ENCODE measurements at regions not wholly inside any gene's neighbourhood (a gene's known extent, or its start where the extent isn't known, plus 50 kb on each side); places are given as distances from the start of the nearest gene placed in this dataset.

GRCh38 chr2:219991116-219991515 lies 363.7 kb downstream of the SLC4A3 start:
- no peaks in the 10 kb centered on the region for H3K9me3 ChIP-seq (ENCODE audit: control insufficient read depth, insufficient read depth, low read depth, low read length)
- H3K4me3 ChIP-seq (ENCODE audit: low read depth, low read length): no peak overlapping the region
- H3K36me3 ChIP-seq (ENCODE audit: control insufficient read depth in 2 of 2, insufficient read depth in 1 of 2, low read length in 2 of 2): no peaks in the 10 kb centered on the region
- H3K27ac ChIP-seq (ENCODE audit: extremely low read depth, low read depth, low read length): no peak overlapping the region
- ChIA-PET POLR2A (no interaction called here), CTCF (interaction anchor here (0.8 kb wide), 1 partner anchor 301 kb away, joined by 8 read pairs; no protein-coding TSS in a partner anchor)
- H3K4me1 ChIP-seq (ENCODE audit: control insufficient read depth, insufficient read depth, low read length): no peaks in the 10 kb centered on the region
- no peak for TF ChIP-seq ZNF223 (tag by site-specific recombination; IDR thresholded peaks at IDR 0.05)
- TF ChIP-seq, protein P1, sequence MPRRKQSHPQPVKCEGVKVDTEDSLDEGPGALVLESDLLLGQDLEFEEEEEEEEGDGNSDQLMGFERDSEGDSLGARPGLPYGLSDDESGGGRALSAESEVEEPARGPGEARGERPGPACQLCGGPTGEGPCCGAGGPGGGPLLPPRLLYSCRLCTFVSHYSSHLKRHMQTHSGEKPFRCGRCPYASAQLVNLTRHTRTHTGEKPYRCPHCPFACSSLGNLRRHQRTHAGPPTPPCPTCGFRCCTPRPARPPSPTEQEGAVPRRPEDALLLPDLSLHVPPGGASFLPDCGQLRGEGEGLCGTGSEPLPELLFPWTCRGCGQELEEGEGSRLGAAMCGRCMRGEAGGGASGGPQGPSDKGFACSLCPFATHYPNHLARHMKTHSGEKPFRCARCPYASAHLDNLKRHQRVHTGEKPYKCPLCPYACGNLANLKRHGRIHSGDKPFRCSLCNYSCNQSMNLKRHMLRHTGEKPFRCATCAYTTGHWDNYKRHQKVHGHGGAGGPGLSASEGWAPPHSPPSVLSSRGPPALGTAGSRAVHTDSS (tag by site-specific recombination; IDR thresholded peaks at IDR 0.05): no peak
- TF ChIP-seq ZNF274 (IDR thresholded peaks at IDR 0.05; ENCODE audit: low read length): no peak
- TF ChIP-seq ZNF274 (tag by site-specific recombination; IDR thresholded peaks at IDR 0.05; ENCODE audit: borderline replicate concordance): no peak
- no peak for TF ChIP-seq ZNF548 (tag by site-specific recombination; IDR thresholded peaks at IDR 0.05)
- TF ChIP-seq ZNF600 (tag by site-specific recombination; IDR thresholded peaks at IDR 0.05): no peak
- TF ChIP-seq ZIC2 (tag by site-specific recombination; IDR thresholded peaks at IDR 0.05): no peak
- no peak for TF ChIP-seq ZNF514 (tag by site-specific recombination; IDR thresholded peaks at IDR 0.05)
- TF ChIP-seq ZNF19 (tag by site-specific recombination; IDR thresholded peaks at IDR 0.05; ENCODE audit: low read depth): no peak

DNA sequence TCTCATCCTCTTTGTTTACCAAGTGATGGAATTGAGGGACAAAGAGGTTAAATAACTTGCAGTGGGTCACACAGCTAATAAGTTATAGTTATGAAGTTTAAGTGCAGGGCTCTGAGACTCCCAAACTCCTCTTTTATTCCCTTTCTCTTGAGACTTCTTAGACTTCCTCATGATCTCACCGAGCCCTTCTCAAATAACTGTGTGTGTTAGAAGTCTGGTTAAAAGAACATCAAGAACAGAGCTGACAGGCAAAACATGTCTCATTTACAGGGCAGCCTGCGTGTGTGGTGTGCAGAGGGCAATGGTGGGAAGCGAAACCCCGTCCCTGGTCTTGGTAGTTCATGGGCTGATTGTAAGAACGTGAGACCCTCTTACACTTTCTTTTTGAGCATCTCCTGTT lies 368.0 kb downstream of the SLC4A3 start:
- Histone ChIP-seq H3K27ac (ENCODE audit: extremely low read depth, low read depth, low read length) (no peak overlapping the region), H3K36me3 (ENCODE audit: control insufficient read depth in 2 of 2, insufficient read depth in 1 of 2, low read length in 2 of 2) (no peaks in the 10 kb centered on the region), H3K4me3 (ENCODE audit: low read depth, low read length) (no peak overlapping the region), H3K4me1 (ENCODE audit: control insufficient read depth, insufficient read depth, low read length) (no peaks in the 10 kb centered on the region), H3K9me3 (ENCODE audit: control insufficient read depth, insufficient read depth, low read depth, low read length) (no peaks in the 10 kb centered on the region)
- CTCF ChIA-PET: interaction anchor here (0.6 kb wide), 2 partner anchors 17 to 598 kb away, joined by 3 read pairs; no protein-coding TSS in a partner anchor
- POLR2A ChIA-PET: no interaction called here
- TF ChIP-seq ZNF664 (tag by site-specific recombination; IDR thresholded peaks at IDR 0.05): no peak
- TF ChIP-seq KLF16 (tag by site-specific recombination; IDR thresholded peaks at IDR 0.05): no peak
- no peak for TF ChIP-seq KLF9 (tag by site-specific recombination; IDR thresholded peaks at IDR 0.05; ENCODE audit: low read depth)
- TF ChIP-seq ZNF501 (tag by site-specific recombination; IDR thresholded peaks at IDR 0.05): no peak
- no peak for TF ChIP-seq GFI1B (tag by site-specific recombination; IDR thresholded peaks at IDR 0.05)
- TF ChIP-seq, protein P2, sequence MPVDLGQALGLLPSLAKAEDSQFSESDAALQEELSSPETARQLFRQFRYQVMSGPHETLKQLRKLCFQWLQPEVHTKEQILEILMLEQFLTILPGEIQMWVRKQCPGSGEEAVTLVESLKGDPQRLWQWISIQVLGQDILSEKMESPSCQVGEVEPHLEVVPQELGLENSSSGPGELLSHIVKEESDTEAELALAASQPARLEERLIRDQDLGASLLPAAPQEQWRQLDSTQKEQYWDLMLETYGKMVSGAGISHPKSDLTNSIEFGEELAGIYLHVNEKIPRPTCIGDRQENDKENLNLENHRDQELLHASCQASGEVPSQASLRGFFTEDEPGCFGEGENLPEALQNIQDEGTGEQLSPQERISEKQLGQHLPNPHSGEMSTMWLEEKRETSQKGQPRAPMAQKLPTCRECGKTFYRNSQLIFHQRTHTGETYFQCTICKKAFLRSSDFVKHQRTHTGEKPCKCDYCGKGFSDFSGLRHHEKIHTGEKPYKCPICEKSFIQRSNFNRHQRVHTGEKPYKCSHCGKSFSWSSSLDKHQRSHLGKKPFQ (tag by site-specific recombination; IDR thresholded peaks at IDR 0.05): no peak
- TF ChIP-seq, protein P3, sequence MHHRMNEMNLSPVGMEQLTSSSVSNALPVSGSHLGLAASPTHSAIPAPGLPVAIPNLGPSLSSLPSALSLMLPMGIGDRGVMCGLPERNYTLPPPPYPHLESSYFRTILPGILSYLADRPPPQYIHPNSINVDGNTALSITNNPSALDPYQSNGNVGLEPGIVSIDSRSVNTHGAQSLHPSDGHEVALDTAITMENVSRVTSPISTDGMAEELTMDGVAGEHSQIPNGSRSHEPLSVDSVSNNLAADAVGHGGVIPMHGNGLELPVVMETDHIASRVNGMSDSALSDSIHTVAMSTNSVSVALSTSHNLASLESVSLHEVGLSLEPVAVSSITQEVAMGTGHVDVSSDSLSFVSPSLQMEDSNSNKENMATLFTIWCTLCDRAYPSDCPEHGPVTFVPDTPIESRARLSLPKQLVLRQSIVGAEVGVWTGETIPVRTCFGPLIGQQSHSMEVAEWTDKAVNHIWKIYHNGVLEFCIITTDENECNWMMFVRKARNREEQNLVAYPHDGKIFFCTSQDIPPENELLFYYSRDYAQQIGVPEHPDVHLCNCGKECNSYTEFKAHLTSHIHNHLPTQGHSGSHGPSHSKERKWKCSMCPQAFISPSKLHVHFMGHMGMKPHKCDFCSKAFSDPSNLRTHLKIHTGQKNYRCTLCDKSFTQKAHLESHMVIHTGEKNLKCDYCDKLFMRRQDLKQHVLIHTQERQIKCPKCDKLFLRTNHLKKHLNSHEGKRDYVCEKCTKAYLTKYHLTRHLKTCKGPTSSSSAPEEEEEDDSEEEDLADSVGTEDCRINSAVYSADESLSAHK (tag by site-specific recombination; IDR thresholded peaks at IDR 0.05): no peak
- TF ChIP-seq ZNF416 (tag by site-specific recombination; IDR thresholded peaks at IDR 0.05): no peak
- TF ChIP-seq ZIC2 (tag by site-specific recombination; IDR thresholded peaks at IDR 0.05): no peak
- TF ChIP-seq, protein P4, sequence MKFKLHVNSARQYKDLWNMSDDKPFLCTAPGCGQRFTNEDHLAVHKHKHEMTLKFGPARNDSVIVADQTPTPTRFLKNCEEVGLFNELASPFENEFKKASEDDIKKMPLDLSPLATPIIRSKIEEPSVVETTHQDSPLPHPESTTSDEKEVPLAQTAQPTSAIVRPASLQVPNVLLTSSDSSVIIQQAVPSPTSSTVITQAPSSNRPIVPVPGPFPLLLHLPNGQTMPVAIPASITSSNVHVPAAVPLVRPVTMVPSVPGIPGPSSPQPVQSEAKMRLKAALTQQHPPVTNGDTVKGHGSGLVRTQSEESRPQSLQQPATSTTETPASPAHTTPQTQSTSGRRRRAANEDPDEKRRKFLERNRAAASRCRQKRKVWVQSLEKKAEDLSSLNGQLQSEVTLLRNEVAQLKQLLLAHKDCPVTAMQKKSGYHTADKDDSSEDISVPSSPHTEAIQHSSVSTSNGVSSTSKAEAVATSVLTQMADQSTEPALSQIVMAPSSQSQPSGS (tag by site-specific recombination; IDR thresholded peaks at IDR 0.05; ENCODE audit: low read depth): no peak
